CD14-positive monocyte (primary cell): ENCODE measurements at regions not wholly inside any gene's neighbourhood (a gene's known extent, or its start where the extent isn't known, plus 50 kb on each side); places are given as distances from the start of the nearest gene placed in this dataset.

Experiments used
- DNase-seq, 3 donors: peaks; one replicate each; pipeline ENCODE4 v3.0.0-alpha.2; 2011 to 2022
- H2AFZ ChIP-seq: 2 replicates; pipeline ENCODE4 v1.6.0; 2012; ENCODE audit warnings: mild to moderate bottlenecking, low read depth, low read length, inconsistent platforms; ENCODE audit not compliant: insufficient read depth, poor library complexity, severe bottlenecking
- H3K27ac ChIP-seq, 2 donors: 1 replicate in 1 of 2; 2 replicates in 1 of 2; pipeline ENCODE4 v1.5.1; 2012 to 2013; ENCODE audit warnings: low read length in 2 of 2, control low read depth in 1 of 2, inconsistent platforms in 1 of 2, low read depth in 1 of 2, mild to moderate bottlenecking in 1 of 2
- H3K27me3 ChIP-seq, 2 donors: one replicate each; pipeline versions ENCODE4 v1.6.0 to v1.6.1; 2011 to 2013; ENCODE audit warnings: low read length in 2 of 2; ENCODE audit not compliant: control insufficient read depth in 2 of 2, insufficient read depth in 2 of 2
- H3K36me3 ChIP-seq, 2 donors: replicated peaks in 1 of 2; 1 replicate in 1 of 2; 2 replicates in 1 of 2; pipeline versions ENCODE4 v1.5.1 to v1.6.1; 2012 to 2013; ENCODE audit warnings: low read length in 2 of 2, control low read depth in 1 of 2, inconsistent platforms in 1 of 2, mild to moderate bottlenecking in 1 of 2; ENCODE audit not compliant: insufficient read depth in 2 of 2, control insufficient read depth in 1 of 2
- H3K4me1 ChIP-seq, 2 donors: 1 replicate in 1 of 2; 2 replicates in 1 of 2; pipeline versions ENCODE4 v1.5.1 to v1.6.1; 2012 to 2013; ENCODE audit warnings: low read length in 2 of 2, control low read depth in 1 of 2, inconsistent platforms in 1 of 2, mild to moderate bottlenecking in 1 of 2, moderate library complexity in 1 of 2; ENCODE audit not compliant: insufficient read depth in 2 of 2, control insufficient read depth in 1 of 2
- H3K4me2 ChIP-seq: replicated peaks from 2 replicates; pipeline ENCODE3; 2012; ENCODE audit warnings: low read length, moderate library complexity, mild to moderate bottlenecking; ENCODE audit not compliant: poor library complexity, severe bottlenecking; ENCODE audit errors: extremely low read depth
- H3K4me3 ChIP-seq, 3 experiments: fragments of 200-600 bp in 1 of 3; sonication (generic) in 1 of 3; replicated peaks in 1 of 3; 1 replicate in 2 of 3; 2 replicates in 1 of 3; pipeline ENCODE4 v1.5.1; 2011 to 2013; ENCODE audit warnings: low read length in 3 of 3, mild to moderate bottlenecking in 3 of 3, control low read depth in 2 of 3, low read depth in 2 of 3, inconsistent platforms in 1 of 3, moderate library complexity in 1 of 3
- H3K79me2 ChIP-seq: 2 replicates; pipeline ENCODE4 v1.6.0; 2012; ENCODE audit warnings: mild to moderate bottlenecking, control low read depth, inconsistent platforms, low read length, moderate library complexity; ENCODE audit not compliant: insufficient read depth
- H3K9ac ChIP-seq: 2 replicates; pipeline ENCODE4 v1.6.0; 2017; ENCODE audit warnings: low read length, mild to moderate bottlenecking; ENCODE audit not compliant: insufficient read depth, poor library complexity, severe bottlenecking
- H3K9me3 ChIP-seq, 2 donors: replicated peaks in 1 of 2; 1 replicate in 1 of 2; 2 replicates in 1 of 2; pipeline versions ENCODE4 v1.5.1 to v1.6.1; 2012 to 2013; ENCODE audit warnings: low read length in 2 of 2, control low read depth in 1 of 2; ENCODE audit not compliant: control insufficient read depth in 1 of 2, insufficient read depth in 1 of 2
- H4K20me1 ChIP-seq: 2 replicates; pipeline ENCODE4 v1.6.0; 2012; ENCODE audit warnings: mild to moderate bottlenecking, low read length, control low read depth, moderate library complexity; ENCODE audit not compliant: insufficient read depth
- H3K27ac Mint-ChIP-seq, 7 donors: one replicate each; pipeline ENCODE4 v1.8.0; 2020; ENCODE audit warnings: mild to moderate bottlenecking in 7 of 7, mixed read lengths in 7 of 7, moderate library complexity in 6 of 7, inconsistent platforms in 2 of 7
- H3K27me3 Mint-ChIP-seq, 3 donors: one replicate each; pipeline ENCODE4 v1.8.0; 2021 to 2022; ENCODE audit warnings: low read depth in 3 of 3, mild to moderate bottlenecking in 3 of 3, mixed read lengths in 3 of 3, moderate library complexity in 3 of 3, inconsistent platforms in 1 of 3
- H3K36me3 Mint-ChIP-seq, 2 donors: one replicate each; pipeline ENCODE4 v1.8.0; 2020; ENCODE audit warnings: mixed read lengths in 2 of 2, inconsistent platforms in 1 of 2, mild to moderate bottlenecking in 1 of 2
- H3K4me1 Mint-ChIP-seq: one replicate; pipeline ENCODE4 v1.8.0; 2020; ENCODE audit warnings: mild to moderate bottlenecking, mixed read lengths
- H3K4me3 Mint-ChIP-seq, 2 donors: one replicate each; pipeline ENCODE4 v1.8.0; 2020; ENCODE audit warnings: mild to moderate bottlenecking in 2 of 2, mixed read lengths in 2 of 2, moderate library complexity in 1 of 2
- H3K9me3 Mint-ChIP-seq, 7 donors: one replicate each; pipeline ENCODE4 v1.8.0; 2020 to 2022; ENCODE audit warnings: mixed read lengths in 7 of 7, mild to moderate bottlenecking in 6 of 7, moderate library complexity in 6 of 7, inconsistent platforms in 2 of 7
- CTCF ChIP-seq: fragments of 200-600 bp; IDR thresholded peaks from one replicate; pipeline ENCODE4 v1.8.0; 2022; ENCODE audit warnings: antibody characterized with exemption, mild to moderate bottlenecking
- WGBS: methylation state at CpG from one replicate; pipeline ENCODE4 v1.1.5; 2013; ENCODE audit warnings: missing lambda C conversion rate; ENCODE audit not compliant: insufficient coverage; 5-methylcytosine and 5-hydroxymethylcytosine counted together
- intact Hi-C, 2 donors: fragments of 100-400 bp; cut with micrococcal nuclease; formaldehyde crosslinking; loops; one replicate each; pipeline versions ENCODE4 v1.15.0 to v1.15.1; 2023

GRCh38 chr2:71773218-71773617 lies 319.9 kb downstream of the DYSF start:
- Mint-ChIP-seq H3K27ac (no peak overlapping the region), H3K4me1 (no peaks in the 10 kb centered on the region), H3K27me3 (peaks cover 0 to 6% (median 4%) of the 10 kb centered on the region in 3 donors), H3K4me3 (no peak overlapping the region), H3K9me3 (peaks cover 0 to 6% (median 4%) of the 10 kb centered on the region in 7 donors), H3K36me3 (no peaks in the 10 kb centered on the region)
- no peak overlapping the region for H3K4me3 ChIP-seq
- H3K9me3 ChIP-seq: no peaks in the 10 kb centered on the region
- DNase-seq: no peak
- H2AFZ ChIP-seq: no peak overlapping the region
- no peaks in the 10 kb centered on the region for H4K20me1 ChIP-seq
- H3K4me1 ChIP-seq: no peaks in the 10 kb centered on the region
- WGBS: no CpG with 5 or more reads among the region's 3 CpGs
- H3K79me2 ChIP-seq: no peaks in the 10 kb centered on the region
- no peaks in the 10 kb centered on the region for H3K36me3 ChIP-seq
- H3K4me2 ChIP-seq: no peak overlapping the region
- no peak overlapping the region for H3K9ac ChIP-seq
- no peak overlapping the region for H3K27ac ChIP-seq
- H3K27me3 ChIP-seq: no peaks in the 10 kb centered on the region
- TF ChIP-seq CTCF: no peak
- intact Hi-C loops: no loop called here

- Histone ChIP-seq H3K9me3 (no peaks in the 10 kb centered on the region), H3K27me3 (no peaks in the 10 kb centered on the region), H3K4me3 (no peak overlapping the region), H3K9ac (no peak overlapping the region), H2AFZ (no peak overlapping the region), H3K4me1 (no peaks in the 10 kb centered on the region), H3K27ac (no peak overlapping the region), H4K20me1 (no peaks in the 10 kb centered on the region), H3K79me2 (no peaks in the 10 kb centered on the region), H3K36me3 (no peaks in the 10 kb centered on the region), H3K4me2 (no peak overlapping the region)
- DNase-seq: no peak
- intact Hi-C loops: no loop called here
- no peak overlapping the region for H3K27ac Mint-ChIP-seq
- TF ChIP-seq CTCF: no peak
- H3K36me3 Mint-ChIP-seq: no peaks in the 10 kb centered on the region
- no peaks in the 10 kb centered on the region for H3K4me1 Mint-ChIP-seq
- H3K4me3 Mint-ChIP-seq: no peak overlapping the region
- peaks cover 0 to 4% (median 2%) of the 10 kb centered on the region in 3 donors for H3K27me3 Mint-ChIP-seq
- peaks cover 0 to 6% (median 4%) of the 10 kb centered on the region in 7 donors for H3K9me3 Mint-ChIP-seq
- 100% methylated on average over 1 of the region's 4 CpGs for WGBS
Observed at GRCh38 chr2:71772510-71773172, 319.3 kb downstream of the DYSF start.
